ENCODE measurements at regions not wholly inside any gene's neighbourhood (a gene's known extent, or its start where the extent isn't known, plus 50 kb on each side); places are given as distances from the start of the nearest gene placed in this dataset.

- H3K27ac ChIP-seq (ENCODE audit: low read length) = no peak overlapping the region
- in situ Hi-C loops (cut with HindIII; ENCODE audit: low pct_unique_long_range_greater_than_20kb, low sequenced_read_pairs) (no loop called here), intact Hi-C loops (cut with micrococcal nuclease; ENCODE audit: unreplicated experiment) (no loop called here)
- BruUV-seq (replicated peaks) = no TSS peak
- H3K36me3 ChIP-seq (ENCODE audit: control insufficient read depth, insufficient read depth, low read length) = no peaks in the 10 kb centered on the region
- no peaks in the 10 kb centered on the region for H3K4me1 ChIP-seq (ENCODE audit: control insufficient read depth, insufficient read depth, low read length)
- no peak overlapping the region for H3K4me3 ChIP-seq (ENCODE audit: low read depth in 2 of 2, low read length in 2 of 2)
- H3K27me3 ChIP-seq (ENCODE audit: control insufficient read depth, insufficient read depth, low read length) = peaks cover 2% of the 10 kb centered on the region; the same call in 1 of the 2 replicates
- TF ChIP-seq TCF7L2 (IDR thresholded peaks at IDR 0.05; ENCODE audit: low read depth, low read length) = no peak
- TF ChIP-seq SIN3A (IDR thresholded peaks at IDR 0.05; ENCODE audit: borderline replicate concordance, insufficient read depth, low read depth, low read length) = no peak
- no peak for TF ChIP-seq REST (IDR thresholded peaks at IDR 0.05; ENCODE audit: insufficient read depth in 1 of 2, low read depth in 2 of 2, low read length in 1 of 2)
- no peak for TF ChIP-seq CTCF (IDR thresholded peaks at IDR 0.05)
- no peak for TF ChIP-seq POLR2AphosphoS5 (IDR thresholded peaks at IDR 0.05; ENCODE audit: low read depth, low read length)
- ATAC-seq (no peak), DNase-seq (ENCODE audit: low read depth, low spot score) (no peak)
- H3K9me3 ChIP-seq (ENCODE audit: control insufficient read depth, insufficient read depth, low read depth, low read length) = no peaks in the 10 kb centered on the region
- ChIA-PET CTCF (no interaction called here), POLR2A (no interaction called here)
These were observed 52.4 kb upstream of the SELENOK start for GRCh38 chr3:53944028-53944427.

- in situ Hi-C loops (cut with HindIII; ENCODE audit: low pct_unique_long_range_greater_than_20kb, low sequenced_read_pairs) = no loop called here
- intact Hi-C loops (cut with micrococcal nuclease; ENCODE audit: unreplicated experiment) = no loop called here
- TF ChIP-seq CTCF (IDR thresholded peaks at IDR 0.05) (peak; percentile 9; the same call in 1 of the 2 replicates), TCF7L2 (IDR thresholded peaks at IDR 0.05; ENCODE audit: low read depth, low read length) (no peak), REST (IDR thresholded peaks at IDR 0.05; ENCODE audit: insufficient read depth in 1 of 2, low read depth in 2 of 2, low read length in 1 of 2) (no peak)
- ChIA-PET CTCF (no interaction called here), POLR2A (no interaction called here)
- DNase-seq (ENCODE audit: low read depth, low spot score) (no peak), ATAC-seq (no peak)
- H3K27ac ChIP-seq (ENCODE audit: low read length) = no peak overlapping the region
- H3K4me3 ChIP-seq (ENCODE audit: low read depth in 2 of 2, low read length in 2 of 2) = no peak overlapping the region
- BruUV-seq (replicated peaks) = no TSS peak
- H3K27me3 ChIP-seq (ENCODE audit: control insufficient read depth, insufficient read depth, low read length) = peaks cover 2% of the 10 kb centered on the region; the same call in 1 of the 2 replicates
- no peaks in the 10 kb centered on the region for H3K9me3 ChIP-seq (ENCODE audit: control insufficient read depth, insufficient read depth, low read depth, low read length)
- no peaks in the 10 kb centered on the region for H3K4me1 ChIP-seq (ENCODE audit: control insufficient read depth, insufficient read depth, low read length)
- H3K36me3 ChIP-seq (ENCODE audit: control insufficient read depth, insufficient read depth, low read length) = no peaks in the 10 kb centered on the region
These were observed 50.3 kb upstream of the SELENOK start for GRCh38 chr3:53941950-53942349.
